A673 (cell line): ENCODE measurements at regions not wholly inside any gene's neighbourhood (a gene's known extent, or its start where the extent isn't known, plus 50 kb on each side); places are given as distances from the start of the nearest gene placed in this dataset.
"Not testable (repeated sequence)": the region's sequence is repeated elsewhere in the genome, so short reads cannot be mapped to it uniquely, and the experiment has no call there.

Source experiments
- BruUV-seq: library from RNA; stranded (reverse); fragments of 400-500 nt; replicated peaks from 2 replicates; lab custom pipeline; 2021; lab: Mats Ljungman, UMichigan
- CTCF ChIA-PET: fragments of 300-600 bp; sonication (Branson Sonifier 250); formaldehyde crosslinking; loops from one replicate; lab custom pipeline; 2022; ENCODE audit warnings: antibody characterized with exemption; lab: Charles Lee
- POLR2A ChIA-PET: fragments of 300-600 bp; sonication (Branson Sonifier 250); formaldehyde crosslinking; loops from one replicate; lab custom pipeline; 2022; ENCODE audit warnings: antibody characterized with exemption; ENCODE audit not compliant: low non-redundant PET; lab: Charles Lee
- DNase-seq: peaks from one replicate; pipeline ENCODE4 v3.0.0-alpha.2; 2015; ENCODE audit warnings: low spot score
- H3K27ac ChIP-seq: fragments of 200-600 bp; sonication (generic); 2 replicates; pipeline ENCODE4 v1.5.1; 2016; ENCODE audit warnings: mixed run types, low read depth, mild to moderate bottlenecking, mixed read lengths, antibody characterized with exemption, low read length; ENCODE audit not compliant: poor library complexity, severe bottlenecking
- H3K27me3 ChIP-seq: fragments of 200-600 bp; sonication (generic); replicated peaks from 2 replicates; pipeline ENCODE4 v1.6.1; 2017; ENCODE audit warnings: mixed run types, low read depth, mild to moderate bottlenecking, mixed read lengths, antibody characterized with exemption, low read length; ENCODE audit not compliant: insufficient read depth, poor library complexity
- H3K36me3 ChIP-seq: fragments of 200-600 bp; sonication (generic); 2 replicates; pipeline ENCODE4 v1.6.1; 2016; ENCODE audit warnings: mixed run types, mild to moderate bottlenecking, mixed read lengths, antibody characterized with exemption, low read length; ENCODE audit not compliant: insufficient read depth, poor library complexity, severe bottlenecking
- H3K4me1 ChIP-seq: fragments of 200-600 bp; sonication (generic); 2 replicates; pipeline ENCODE4 v1.6.1; 2017; ENCODE audit warnings: mixed run types, mild to moderate bottlenecking, mixed read lengths, antibody characterized with exemption, low read length; ENCODE audit not compliant: insufficient read depth, poor library complexity, severe bottlenecking
- H3K4me3 ChIP-seq: fragments of 200-600 bp; sonication (generic); 2 replicates; pipeline ENCODE4 v1.5.1; 2016; ENCODE audit warnings: low read depth, mixed run types, mild to moderate bottlenecking, mixed read lengths, low read length; ENCODE audit not compliant: poor library complexity, severe bottlenecking
- H3K9me3 ChIP-seq: fragments of 200-600 bp; sonication (generic); 2 replicates; pipeline ENCODE4 v1.6.1; 2016; ENCODE audit warnings: mixed run types, low read depth, mild to moderate bottlenecking, mixed read lengths, antibody characterized with exemption, low read length; ENCODE audit not compliant: poor library complexity, severe bottlenecking
- EZH2 ChIP-seq: fragments of 200-600 bp; sonication (generic); IDR thresholded peaks from 2 replicates; pipeline ENCODE4 v1.6.1; 2017; ENCODE audit warnings: borderline replicate concordance, low read depth, mild to moderate bottlenecking, mixed read lengths, antibody characterized with exemption, low read length; ENCODE audit not compliant: poor library complexity, severe bottlenecking
- intact Hi-C: fragments of 100-400 bp; cut with micrococcal nuclease; formaldehyde crosslinking; loops from one replicate; pipeline ENCODE4 v1.10.0; 2022; ENCODE audit not compliant: unreplicated experiment
- TF ChIP-seq, protein P1 (sequence below): fragments of 300-800, 200-600 bp; sonication (generic); conservative IDR thresholded peaks from 2 replicates; pipeline ENCODE4 v1.5.1; 2017; ENCODE audit warnings: low read depth, mild to moderate bottlenecking, antibody characterized with exemption, low read length, moderate library complexity, mixed read lengths

DNA sequence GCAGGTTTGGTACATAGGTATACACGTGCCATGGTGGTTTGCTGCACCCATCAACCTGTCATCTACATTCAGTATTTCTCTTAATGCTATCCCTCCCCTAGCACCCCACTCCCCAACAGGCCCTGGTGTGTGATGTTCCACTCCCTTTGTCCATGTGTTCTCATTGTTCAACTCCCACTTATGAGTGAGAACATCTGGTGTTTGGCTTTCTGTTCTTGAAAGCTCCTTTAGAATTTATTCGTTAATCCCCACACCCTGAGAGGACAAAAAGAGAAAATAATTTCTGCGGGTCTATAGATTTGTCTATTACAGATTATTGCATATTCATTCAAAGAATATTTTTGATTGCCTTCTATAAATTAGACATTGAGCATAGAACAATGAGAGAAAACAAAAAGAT lies 455.5 kb downstream of the PLPP3 start:
- TF ChIP-seq EZH2 = no peak
- TF ChIP-seq, protein P1, sequence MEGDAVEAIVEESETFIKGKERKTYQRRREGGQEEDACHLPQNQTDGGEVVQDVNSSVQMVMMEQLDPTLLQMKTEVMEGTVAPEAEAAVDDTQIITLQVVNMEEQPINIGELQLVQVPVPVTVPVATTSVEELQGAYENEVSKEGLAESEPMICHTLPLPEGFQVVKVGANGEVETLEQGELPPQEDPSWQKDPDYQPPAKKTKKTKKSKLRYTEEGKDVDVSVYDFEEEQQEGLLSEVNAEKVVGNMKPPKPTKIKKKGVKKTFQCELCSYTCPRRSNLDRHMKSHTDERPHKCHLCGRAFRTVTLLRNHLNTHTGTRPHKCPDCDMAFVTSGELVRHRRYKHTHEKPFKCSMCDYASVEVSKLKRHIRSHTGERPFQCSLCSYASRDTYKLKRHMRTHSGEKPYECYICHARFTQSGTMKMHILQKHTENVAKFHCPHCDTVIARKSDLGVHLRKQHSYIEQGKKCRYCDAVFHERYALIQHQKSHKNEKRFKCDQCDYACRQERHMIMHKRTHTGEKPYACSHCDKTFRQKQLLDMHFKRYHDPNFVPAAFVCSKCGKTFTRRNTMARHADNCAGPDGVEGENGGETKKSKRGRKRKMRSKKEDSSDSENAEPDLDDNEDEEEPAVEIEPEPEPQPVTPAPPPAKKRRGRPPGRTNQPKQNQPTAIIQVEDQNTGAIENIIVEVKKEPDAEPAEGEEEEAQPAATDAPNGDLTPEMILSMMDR = no peak
- Histone ChIP-seq H3K27ac (no peak overlapping the region), H3K9me3 (no peaks in the 10 kb centered on the region), H3K4me1 (no peaks in the 10 kb centered on the region), H3K36me3 (no peaks in the 10 kb centered on the region), H3K27me3 (no peaks in the 10 kb centered on the region), H3K4me3 (no peak overlapping the region)
- ChIA-PET CTCF (no interaction called here), POLR2A (no interaction called here)
- no peak for DNase-seq
- intact Hi-C loops = no loop called here
- no TSS peak for BruUV-seq

DNA sequence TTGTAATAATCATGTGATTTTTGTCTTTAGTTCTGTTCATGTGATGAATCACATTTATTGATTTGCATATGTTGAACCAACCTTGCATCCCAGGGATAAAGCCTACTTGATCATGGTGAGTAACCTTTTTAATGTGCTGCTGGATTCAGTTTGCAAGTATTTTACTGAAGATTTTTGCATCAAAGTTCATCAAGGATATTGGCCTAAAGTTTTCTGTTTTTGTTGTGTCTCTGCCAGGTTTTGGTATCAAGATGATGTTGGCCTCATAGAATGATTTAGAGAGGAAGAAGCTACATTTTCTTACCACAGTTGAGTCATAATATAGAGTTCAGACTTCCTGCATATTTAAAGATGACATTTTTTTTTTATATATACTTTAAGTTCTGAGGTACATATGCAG lies 455.9 kb downstream of the PLPP3 start:
- no peak overlapping the region for H3K27ac ChIP-seq
- TF ChIP-seq, protein P1 = no peak
- TF ChIP-seq EZH2 = no peak
- intact Hi-C loops = no loop called here
- no peaks in the 10 kb centered on the region for H3K4me1 ChIP-seq
- POLR2A ChIA-PET = no interaction called here
- H3K36me3 ChIP-seq = no peaks in the 10 kb centered on the region
- H3K27me3 ChIP-seq = no peaks in the 10 kb centered on the region
- H3K9me3 ChIP-seq = no peaks in the 10 kb centered on the region
- no TSS peak for BruUV-seq
- CTCF ChIA-PET = no interaction called here
- H3K4me3 ChIP-seq = no peak overlapping the region
- no peak for DNase-seq

DNA sequence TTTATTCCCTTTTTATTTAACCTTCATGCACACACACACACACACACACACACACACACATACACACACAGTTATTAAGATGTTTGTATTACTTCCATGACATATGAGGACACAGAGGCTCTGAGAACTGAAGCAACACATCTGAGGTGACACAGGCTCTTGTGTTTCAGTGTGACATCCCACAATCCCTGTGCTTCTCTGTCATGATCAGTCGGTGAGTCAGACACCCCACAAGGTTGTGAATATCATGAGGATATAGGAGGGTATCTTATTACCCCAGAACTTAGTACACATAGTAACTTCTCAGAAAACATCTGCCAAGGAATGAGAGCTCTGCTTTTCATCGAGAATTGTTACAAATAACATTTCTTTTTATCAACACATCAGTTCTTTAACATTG lies 459.3 kb downstream of the PLPP3 start:
- no peaks in the 10 kb centered on the region for H3K4me1 ChIP-seq
- H3K36me3 ChIP-seq = no peaks in the 10 kb centered on the region
- no peak for DNase-seq
- intact Hi-C loops = no loop called here
- no TSS peak for BruUV-seq
- no peak overlapping the region for H3K4me3 ChIP-seq
- ChIA-PET CTCF (no interaction called here), POLR2A (no interaction called here)
- no peaks in the 10 kb centered on the region for H3K9me3 ChIP-seq
- no peaks in the 10 kb centered on the region for H3K27me3 ChIP-seq
- TF ChIP-seq, protein P1 = no peak
- no peak for TF ChIP-seq EZH2
- H3K27ac ChIP-seq = no peak overlapping the region

DNA sequence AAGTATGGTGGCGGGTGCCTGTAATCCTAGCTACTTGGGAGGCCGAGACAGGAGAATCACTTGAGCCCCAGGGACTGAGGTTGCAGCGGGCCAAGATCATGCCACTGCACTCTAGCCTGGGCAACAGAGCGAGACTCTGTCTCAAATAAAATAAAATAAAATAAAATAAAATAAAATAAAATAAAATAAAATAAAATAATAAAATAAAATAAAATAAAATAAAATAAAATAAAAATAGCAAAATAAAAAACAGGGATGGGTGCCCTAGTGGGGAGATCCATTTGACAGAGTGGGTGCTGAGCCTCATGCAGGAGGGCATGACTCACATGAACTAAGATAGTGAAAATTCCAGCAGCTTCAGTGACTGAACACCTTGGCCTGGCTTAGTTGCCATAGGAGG lies 460.7 kb downstream of the PLPP3 start:
- BruUV-seq, POLR2A ChIA-PET, intact Hi-C loops, H3K27ac ChIP-seq, H3K36me3 ChIP-seq, DNase-seq, H3K4me1 ChIP-seq, H3K27me3 ChIP-seq, H3K9me3 ChIP-seq, CTCF ChIA-PET, H3K4me3 ChIP-seq: not testable (repeated sequence)
